Prostate gland (tissue), 2 donors: ENCODE measurements at regions not wholly inside any gene's neighbourhood (a gene's known extent, or its start where the extent isn't known, plus 50 kb on each side); places are given as distances from the start of the nearest gene placed in this dataset.

Source experiments
- CTCF ChIP-seq, 4 experiments: fragments of 200-600 bp in 2 of 4; fragments of 450-650 bp in 2 of 4; sonication (generic) in 2 of 4; IDR thresholded peaks; 1 replicate in 3 of 4; 2 replicates in 1 of 4; pipeline ENCODE4 v1.5.1; 2016 to 2019; ENCODE audit warnings: antibody characterized with exemption in 4 of 4, mild to moderate bottlenecking in 2 of 4, moderate library complexity in 2 of 4
- POLR2A ChIP-seq: fragments of 450-650 bp; IDR thresholded peaks from one replicate; pipeline ENCODE4 v1.6.1; 2016; ENCODE audit warnings: antibody characterized with exemption, mild to moderate bottlenecking

- TF ChIP-seq CTCF (IDR thresholded peaks at IDR 0.05) (no peak), POLR2A (no peak)
These were observed 688.6 kb upstream of the SLC10A2 start for GRCh38 chr13:103754783-103755182.
